ENCODE measurements at regions not wholly inside any gene's neighbourhood (a gene's known extent, or its start where the extent isn't known, plus 50 kb on each side); places are given as distances from the start of the nearest gene placed in this dataset.

DNA sequence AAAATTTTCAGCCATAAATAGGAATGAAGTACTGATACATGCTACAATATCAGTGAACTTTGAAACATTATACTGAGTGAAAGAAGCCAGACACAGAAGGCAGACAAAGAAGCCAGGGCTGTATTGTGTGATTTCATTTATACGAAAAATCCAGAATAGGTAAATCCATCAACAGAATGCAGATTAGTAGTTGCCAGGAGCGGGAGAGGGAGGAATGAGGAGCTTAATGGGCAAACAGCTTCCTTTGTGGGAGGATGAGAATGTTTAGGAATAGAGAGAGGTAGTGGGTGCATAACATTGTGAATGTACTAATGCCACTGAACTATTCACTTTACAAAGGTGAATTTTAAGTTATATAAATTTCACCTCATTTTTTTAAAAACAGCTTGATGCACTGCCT lies 103.3 kb upstream of the SERTM1 start:
- TF ChIP-seq CTCF (conservative IDR thresholded peaks at IDR 0.05; ENCODE audit: low read depth, low read length), result no peak
- H3K4me3 ChIP-seq (ENCODE audit: low read length), result no peak overlapping the region
- DNase-seq (ENCODE audit: low read depth), result no peak

GRCh38 chr13:36571444-36571843 lies 102.4 kb upstream of the SERTM1 start:
- no peak for DNase-seq (ENCODE audit: low read depth)
- no peak overlapping the region for H3K4me3 ChIP-seq (ENCODE audit: low read length)
- no peak for TF ChIP-seq CTCF (conservative IDR thresholded peaks at IDR 0.05; ENCODE audit: low read depth, low read length)

DNA sequence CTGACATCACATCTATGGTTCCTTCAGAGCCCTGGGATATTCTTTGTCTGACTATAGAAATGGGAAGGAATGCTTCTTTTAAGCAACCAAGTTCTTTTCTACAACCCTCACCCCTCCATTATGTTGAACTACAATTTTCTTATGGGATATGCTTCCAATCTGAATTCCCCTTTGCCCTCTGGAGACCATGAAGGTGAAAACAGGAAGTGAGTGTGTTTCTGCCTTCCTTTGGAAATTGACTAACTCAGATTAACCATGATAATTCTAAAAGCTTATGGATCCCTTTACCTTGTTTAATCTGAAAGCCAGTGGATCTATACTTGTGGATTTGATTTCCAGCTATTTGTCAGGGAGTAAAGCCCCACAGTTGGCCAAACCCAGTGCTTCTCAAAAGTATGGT lies 90.8 kb upstream of the SERTM1 start:
- no peak for DNase-seq (ENCODE audit: low read depth)
- no peak for TF ChIP-seq CTCF (conservative IDR thresholded peaks at IDR 0.05; ENCODE audit: low read depth, low read length)
- no peak overlapping the region for H3K4me3 ChIP-seq (ENCODE audit: low read length)

- no peak overlapping the region for H3K4me3 ChIP-seq (ENCODE audit: low read length)
- no peak for TF ChIP-seq CTCF (conservative IDR thresholded peaks at IDR 0.05; ENCODE audit: low read depth, low read length)
- no peak for DNase-seq (ENCODE audit: low read depth)
Measured at GRCh38 chr13:36599641-36600040, 74.2 kb upstream of the SERTM1 start.

GRCh38 chr13:36601186-36601585 lies 72.6 kb upstream of the SERTM1 start:
- no peak for DNase-seq (ENCODE audit: low read depth)
- TF ChIP-seq CTCF (conservative IDR thresholded peaks at IDR 0.05; ENCODE audit: low read depth, low read length), result no peak
- H3K4me3 ChIP-seq (ENCODE audit: low read length), result no peak overlapping the region

DNA sequence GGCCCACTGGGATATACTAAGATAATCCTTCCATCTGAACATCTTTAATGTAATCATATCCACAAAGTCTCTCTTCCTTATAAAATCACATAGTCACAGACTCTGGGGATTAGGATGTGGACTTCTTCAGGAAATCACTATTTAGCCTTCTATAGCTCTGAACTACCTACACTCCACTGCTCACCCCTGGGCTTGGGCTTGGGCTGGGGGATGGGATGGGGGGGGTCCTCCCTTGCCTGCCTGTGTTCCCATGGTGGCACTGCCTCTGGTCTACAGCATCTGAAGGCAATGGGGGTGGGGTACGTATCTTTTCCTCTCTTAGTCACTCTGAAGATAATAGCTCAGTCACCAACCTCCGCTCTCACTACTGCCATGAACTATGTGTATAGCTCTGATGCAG lies 67.8 kb upstream of the SERTM1 start:
- no peak for DNase-seq (ENCODE audit: low read depth)
- no peak overlapping the region for H3K4me3 ChIP-seq (ENCODE audit: low read length)
- TF ChIP-seq CTCF (conservative IDR thresholded peaks at IDR 0.05; ENCODE audit: low read depth, low read length), result no peak

DNA sequence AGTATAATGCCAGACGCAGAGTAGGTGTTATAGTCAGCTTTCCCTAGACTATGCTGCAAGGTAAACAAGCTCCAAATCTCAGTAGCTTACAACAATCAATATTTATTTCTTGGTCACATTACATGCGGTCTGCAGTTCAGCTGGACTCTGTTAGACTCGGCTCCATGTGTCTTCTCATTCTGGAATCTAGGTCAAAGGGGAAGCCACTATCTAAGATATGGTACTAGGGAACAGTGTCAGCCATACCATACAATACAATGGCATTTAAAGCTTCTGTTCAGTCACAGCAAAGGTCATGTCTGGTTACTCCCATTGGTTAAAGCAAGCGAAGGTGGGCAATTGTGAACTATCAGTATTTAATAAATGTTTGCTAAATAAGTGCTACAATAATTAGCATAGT lies 65.3 kb upstream of the SERTM1 start:
- DNase-seq (ENCODE audit: low read depth), result no peak
- no peak for TF ChIP-seq CTCF (conservative IDR thresholded peaks at IDR 0.05; ENCODE audit: low read depth, low read length)
- no peak overlapping the region for H3K4me3 ChIP-seq (ENCODE audit: low read length)
